AG09309 (cell line): ENCODE measurements at regions not wholly inside any gene's neighbourhood (a gene's known extent, or its start where the extent isn't known, plus 50 kb on each side); places are given as distances from the start of the nearest gene placed in this dataset.
"Not testable (repeated sequence)": the region's sequence is repeated elsewhere in the genome, so short reads cannot be mapped to it uniquely, and the experiment has no call there.

Source experiments
- DNase-seq: peaks from one replicate; pipeline ENCODE4 v3.0.0-alpha.2; 2010; ENCODE audit warnings: low read depth
- H3K4me3 ChIP-seq: 2 replicates; pipeline ENCODE4 v1.5.1; 2011; ENCODE audit warnings: mild to moderate bottlenecking, low read depth, low read length, moderate library complexity; ENCODE audit not compliant: control insufficient read depth
- CTCF ChIP-seq: IDR thresholded peaks from 2 replicates; pipeline ENCODE4 v1.5.1; 2011; ENCODE audit warnings: mild to moderate bottlenecking, low read depth, low read length, inconsistent platforms; ENCODE audit not compliant: insufficient read depth, control insufficient read depth; ENCODE audit errors: missing control alignments

GRCh38 chr12:84397846-84398245 lies 514.8 kb downstream of the SLC6A15 start:
- DNase-seq = no peak
- TF ChIP-seq CTCF = no peak
- H3K4me3 ChIP-seq = no peak overlapping the region

GRCh38 chr12:84397263-84397662 lies 515.3 kb downstream of the SLC6A15 start:
- no peak for TF ChIP-seq CTCF
- no peak overlapping the region for H3K4me3 ChIP-seq
- DNase-seq = no peak

GRCh38 chr12:84391176-84391575 lies 521.4 kb downstream of the SLC6A15 start:
- not testable (repeated sequence) for DNase-seq, H3K4me3 ChIP-seq

GRCh38 chr12:84384384-84384783 lies 528.2 kb downstream of the SLC6A15 start:
- H3K4me3 ChIP-seq = no peak overlapping the region
- no peak for TF ChIP-seq CTCF

GRCh38 chr12:84382486-84382885 lies 530.1 kb downstream of the SLC6A15 start:
- peak; percentile 25 for DNase-seq
- H3K4me3 ChIP-seq = not testable (repeated sequence)

More at GRCh38 chr12:84384384-84384783, 528.2 kb downstream of the SLC6A15 start:
- no peak for DNase-seq

GRCh38 chr12:84376320-84376719 lies 536.3 kb downstream of the SLC6A15 start:
- DNase-seq = no peak
- no peak for TF ChIP-seq CTCF
- no peak overlapping the region for H3K4me3 ChIP-seq

- no peak for TF ChIP-seq CTCF
- DNase-seq = peak; percentile 1
- no peak overlapping the region for H3K4me3 ChIP-seq
Measured at GRCh38 chr12:84375449-84376170, 537.0 kb downstream of the SLC6A15 start.

- H3K4me3 ChIP-seq = no peak overlapping the region
Measured at GRCh38 chr12:84362552-84362897, 550.1 kb downstream of the SLC6A15 start.

More at GRCh38 chr12:84362552-84362897, 550.1 kb downstream of the SLC6A15 start:
- DNase-seq = no peak
- no peak for TF ChIP-seq CTCF
